ENCODE measurements at regions not wholly inside any gene's neighbourhood (a gene's known extent, or its start where the extent isn't known, plus 50 kb on each side); places are given as distances from the start of the nearest gene placed in this dataset.

DNA sequence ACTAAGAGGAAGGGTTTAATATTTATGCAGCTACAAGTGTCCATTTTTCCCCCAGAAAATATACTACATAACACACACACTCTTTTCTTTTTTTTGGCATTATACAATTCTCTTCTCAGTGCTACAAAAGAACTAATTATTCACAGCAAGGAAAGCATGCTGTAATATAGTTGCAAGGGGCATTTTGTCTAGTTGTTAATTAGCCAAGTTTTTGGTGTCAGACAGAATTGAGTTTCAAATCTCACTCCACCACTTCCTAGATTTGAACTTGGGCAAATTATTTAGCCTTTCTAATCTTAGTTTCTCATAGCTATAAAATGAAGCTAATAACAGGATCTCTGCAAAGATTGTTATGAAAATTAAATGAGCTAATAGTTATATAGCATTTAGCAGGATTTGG, 60.0 kb upstream of the VTCN1 start:
- TF ChIP-seq, protein P1, sequence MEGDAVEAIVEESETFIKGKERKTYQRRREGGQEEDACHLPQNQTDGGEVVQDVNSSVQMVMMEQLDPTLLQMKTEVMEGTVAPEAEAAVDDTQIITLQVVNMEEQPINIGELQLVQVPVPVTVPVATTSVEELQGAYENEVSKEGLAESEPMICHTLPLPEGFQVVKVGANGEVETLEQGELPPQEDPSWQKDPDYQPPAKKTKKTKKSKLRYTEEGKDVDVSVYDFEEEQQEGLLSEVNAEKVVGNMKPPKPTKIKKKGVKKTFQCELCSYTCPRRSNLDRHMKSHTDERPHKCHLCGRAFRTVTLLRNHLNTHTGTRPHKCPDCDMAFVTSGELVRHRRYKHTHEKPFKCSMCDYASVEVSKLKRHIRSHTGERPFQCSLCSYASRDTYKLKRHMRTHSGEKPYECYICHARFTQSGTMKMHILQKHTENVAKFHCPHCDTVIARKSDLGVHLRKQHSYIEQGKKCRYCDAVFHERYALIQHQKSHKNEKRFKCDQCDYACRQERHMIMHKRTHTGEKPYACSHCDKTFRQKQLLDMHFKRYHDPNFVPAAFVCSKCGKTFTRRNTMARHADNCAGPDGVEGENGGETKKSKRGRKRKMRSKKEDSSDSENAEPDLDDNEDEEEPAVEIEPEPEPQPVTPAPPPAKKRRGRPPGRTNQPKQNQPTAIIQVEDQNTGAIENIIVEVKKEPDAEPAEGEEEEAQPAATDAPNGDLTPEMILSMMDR (conservative IDR thresholded peaks at IDR 0.05) = no peak
- no peak overlapping the region for H3K4ac ChIP-seq (ENCODE audit: low read depth, low read length)

More for the DNA sequence above, 60.0 kb upstream of the VTCN1 start:
- Histone ChIP-seq H2AFZ (ENCODE audit: low read length) (no peak overlapping the region), H2BK20ac (ENCODE audit: low read depth, low read length, poor library complexity, severe bottlenecking) (no peak overlapping the region), H4K5ac (ENCODE audit: insufficient read length, low read depth, low read length) (no peak overlapping the region), H4K91ac (ENCODE audit: insufficient read length, low read depth, low read length) (no peak overlapping the region), H3K23ac (ENCODE audit: insufficient read length, low read depth, low read length) (no peak overlapping the region), H3T11ph (ENCODE audit: low read length) (no peak overlapping the region), H3K9ac (ENCODE audit: extremely low read depth, insufficient read length, low read length) (no peak overlapping the region), H3K79me1 (ENCODE audit: insufficient read depth, low read depth, low read length, poor library complexity, severe bottlenecking) (no peaks in the 10 kb centered on the region), H3K79me2 (ENCODE audit: insufficient read depth, low read length) (no peaks in the 10 kb centered on the region), H3K14ac (ENCODE audit: insufficient read depth, low read length) (no peak overlapping the region), H2BK120ac (ENCODE audit: low read depth, low read length, poor library complexity, severe bottlenecking) (no peak overlapping the region), H3K9me3 (ENCODE audit: control insufficient read depth, low read depth, low read length) (no peaks in the 10 kb centered on the region), H3K18ac (ENCODE audit: insufficient read length, low read depth, low read length) (no peak overlapping the region), H2BK15ac (ENCODE audit: low read depth, low read length) (no peak overlapping the region), H3K27me3 (ENCODE audit: insufficient read depth, low read length) (no peaks in the 10 kb centered on the region), H3K4me2 (ENCODE audit: insufficient read depth, insufficient read length, low read length) (no peak overlapping the region), H2BK12ac (ENCODE audit: insufficient read length, low read depth, low read length) (no peak overlapping the region), H2AK5ac (ENCODE audit: insufficient read length, low read length) (no peak overlapping the region), H2BK5ac (ENCODE audit: insufficient read length, low read length) (no peak overlapping the region), H3K27ac (ENCODE audit: insufficient read length, low read depth, low read length) (no peak overlapping the region), H4K8ac (replicated peaks; ENCODE audit: insufficient read length, low read depth, low read length) (no peak overlapping the region), H3K23me2 (ENCODE audit: insufficient read length, low read depth, low read length, poor library complexity, severe bottlenecking) (no peaks in the 10 kb centered on the region), H3K4me1 (ENCODE audit: insufficient read depth, low read length) (peaks cover 6% of the 10 kb centered on the region), H3K56ac (ENCODE audit: insufficient read length, low read depth, low read length) (no peak overlapping the region), H4K20me1 (ENCODE audit: control insufficient read depth, insufficient read depth, insufficient read length) (no peaks in the 10 kb centered on the region)
- H3K27me3 Mint-ChIP-seq (ENCODE audit: low read depth) = no peaks in the 10 kb centered on the region
- DNase-seq = no peak
- H3K36me3 Mint-ChIP-seq (ENCODE audit: insufficient read depth in 1 of 3, low read depth in 3 of 3) = peaks cover 6 to 30% (median 9%) of the 10 kb centered on the region in 3 experiments
- no peak overlapping the region for H3K4me3 Mint-ChIP-seq
- H3K9me3 Mint-ChIP-seq = peaks cover 14 to 16% of the 10 kb centered on the region in 2 experiments
- peak overlapping the region in 2 of 3 experiments; percentile 85 to 87; a peak in 2 of 7 replicates for H3K27ac Mint-ChIP-seq
- H3K4me1 Mint-ChIP-seq = peaks cover 53 to 73% of the 10 kb centered on the region in 2 experiments

All from H9 (cell line).